ENCODE measurements at regions not wholly inside any gene's neighbourhood (a gene's known extent, or its start where the extent isn't known, plus 50 kb on each side); places are given as distances from the start of the nearest gene placed in this dataset.

DNA sequence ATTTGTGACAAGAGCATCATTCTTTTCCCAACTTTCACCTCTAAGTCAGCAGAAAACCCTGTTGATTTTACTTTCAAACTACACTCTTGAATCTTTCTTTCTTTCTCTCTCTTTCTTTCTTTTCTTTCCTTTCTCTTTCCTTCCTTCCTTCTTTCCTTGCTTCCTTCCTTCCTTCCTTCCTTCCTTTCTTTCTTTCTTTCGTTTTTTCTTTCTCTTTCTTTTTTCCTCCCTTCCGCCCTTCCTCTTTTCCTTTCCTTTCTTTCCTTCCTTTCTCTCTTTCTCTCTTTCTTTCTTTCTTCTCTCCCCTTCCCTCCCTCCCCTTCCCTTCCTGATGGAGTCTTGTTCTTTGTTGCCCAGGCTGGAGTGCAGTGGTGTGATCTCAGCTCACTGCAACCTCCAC, 649.5 kb downstream of the PLCL1 start:
- H3K9me3 ChIP-seq (ENCODE audit: control insufficient read depth in 5 of 5, low read length in 5 of 5): no peaks in the 10 kb centered on the region

DNA sequence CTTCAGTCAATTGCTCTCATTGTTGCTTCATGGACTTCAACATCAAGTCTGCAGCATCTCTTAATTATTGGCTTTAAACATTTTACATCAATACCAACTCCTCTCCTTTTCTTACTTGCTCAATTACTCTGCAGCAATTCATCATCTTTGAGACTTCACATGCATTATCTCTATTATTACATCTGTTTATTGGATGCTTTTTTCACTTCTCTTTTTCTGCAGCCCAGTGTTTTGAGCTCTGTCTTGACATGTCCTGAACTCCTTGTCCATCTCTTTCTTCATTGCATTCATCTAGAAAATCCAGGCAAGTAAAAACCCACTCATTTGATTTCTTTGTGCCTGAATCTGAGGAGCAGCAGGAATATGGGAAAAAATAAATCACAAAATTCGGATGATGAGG, 647.9 kb downstream of the PLCL1 start:
- H3K36me3 ChIP-seq (ENCODE audit: control insufficient read depth in 5 of 5, insufficient read depth in 5 of 5, low read length in 5 of 5): no peaks in the 10 kb centered on the region
- no peaks in the 10 kb centered on the region for H3K4me1 ChIP-seq (ENCODE audit: control insufficient read depth in 5 of 5, insufficient read depth in 5 of 5, low read length in 5 of 5)
- H3K27me3 ChIP-seq (ENCODE audit: control insufficient read depth in 5 of 5, insufficient read depth in 4 of 5, low read length in 5 of 5): no peaks in the 10 kb centered on the region
- H3K9ac ChIP-seq (ENCODE audit: low read length in 5 of 5): no peak overlapping the region
- no peak overlapping the region for H3K27ac ChIP-seq (ENCODE audit: low read depth, low read length)
- no peaks in the 10 kb centered on the region for H3K9me3 ChIP-seq (ENCODE audit: control insufficient read depth in 5 of 5, low read length in 5 of 5)
- H3K4me3 ChIP-seq (ENCODE audit: low read depth in 1 of 5, low read length in 5 of 5): no peak overlapping the region

More for the DNA sequence above, 649.5 kb downstream of the PLCL1 start:
- H3K9ac ChIP-seq (ENCODE audit: low read length in 5 of 5): no peak overlapping the region
- H3K4me1 ChIP-seq (ENCODE audit: control insufficient read depth in 5 of 5, insufficient read depth in 5 of 5, low read length in 5 of 5): no peaks in the 10 kb centered on the region
- no peak overlapping the region for H3K4me3 ChIP-seq (ENCODE audit: low read depth in 1 of 5, low read length in 5 of 5)
- no peak overlapping the region for H3K27ac ChIP-seq (ENCODE audit: low read depth, low read length)
- no peaks in the 10 kb centered on the region for H3K36me3 ChIP-seq (ENCODE audit: control insufficient read depth in 5 of 5, insufficient read depth in 5 of 5, low read length in 5 of 5)
- no peaks in the 10 kb centered on the region for H3K27me3 ChIP-seq (ENCODE audit: control insufficient read depth in 5 of 5, insufficient read depth in 4 of 5, low read length in 5 of 5)

DNA sequence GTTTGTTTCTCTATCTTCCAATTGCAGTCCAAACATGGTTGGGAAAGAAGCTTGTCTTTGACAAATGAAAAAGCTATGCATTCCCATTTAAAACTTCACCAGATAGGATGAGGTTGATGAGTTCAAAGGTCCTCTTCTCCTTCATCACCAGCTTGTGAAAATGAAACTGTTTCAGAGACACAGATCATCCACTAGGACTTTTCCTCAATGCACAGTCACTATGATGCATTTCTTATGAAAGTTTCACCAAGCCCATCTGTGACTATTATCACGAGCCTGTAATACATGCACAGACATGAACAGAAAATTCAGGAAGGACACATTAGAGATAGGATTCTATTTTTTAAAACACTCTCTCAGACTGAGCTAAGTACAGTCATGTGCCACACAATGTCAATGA, 644.4 kb downstream of the PLCL1 start:
- Histone ChIP-seq H3K36me3 (ENCODE audit: control insufficient read depth in 5 of 5, insufficient read depth in 5 of 5, low read length in 5 of 5) (no peaks in the 10 kb centered on the region), H3K9me3 (ENCODE audit: control insufficient read depth in 5 of 5, low read length in 5 of 5) (no peaks in the 10 kb centered on the region), H3K4me3 (ENCODE audit: low read depth in 1 of 5, low read length in 5 of 5) (no peak overlapping the region), H3K9ac (ENCODE audit: low read length in 5 of 5) (no peak overlapping the region), H3K27me3 (ENCODE audit: control insufficient read depth in 5 of 5, insufficient read depth in 4 of 5, low read length in 5 of 5) (no peaks in the 10 kb centered on the region), H3K4me1 (ENCODE audit: control insufficient read depth in 5 of 5, insufficient read depth in 5 of 5, low read length in 5 of 5) (no peaks in the 10 kb centered on the region), H3K27ac (ENCODE audit: low read depth, low read length) (no peak overlapping the region)

DNA sequence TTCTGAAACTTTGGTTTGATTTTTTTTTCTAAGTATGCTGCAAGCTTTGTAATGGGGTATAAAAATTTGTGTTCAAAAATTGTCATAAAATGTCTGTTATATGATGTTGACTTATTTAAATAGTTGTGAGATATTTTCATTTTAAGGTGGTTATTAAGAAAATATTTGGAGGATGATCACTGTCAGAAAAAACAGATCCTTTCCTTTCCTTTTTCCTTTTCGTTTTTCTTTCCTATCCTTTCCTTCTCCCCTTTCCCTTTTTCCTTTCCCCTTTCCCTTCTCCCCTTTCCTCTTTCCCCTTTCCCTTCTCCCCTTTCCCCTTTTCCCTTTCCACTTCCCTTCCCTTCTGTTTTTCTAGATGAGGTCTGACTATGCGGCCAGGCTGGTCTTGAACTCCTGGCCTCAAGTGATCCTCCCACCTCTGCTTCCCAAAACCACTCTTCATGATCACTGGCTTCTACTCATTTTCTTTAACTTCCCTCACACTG, 640.5 kb downstream of the PLCL1 start:
- no peaks in the 10 kb centered on the region for H3K27me3 ChIP-seq (ENCODE audit: control insufficient read depth in 5 of 5, insufficient read depth in 4 of 5, low read length in 5 of 5)
- no peak overlapping the region for H3K4me3 ChIP-seq (ENCODE audit: low read depth in 1 of 5, low read length in 5 of 5)
- H3K9ac ChIP-seq (ENCODE audit: low read length in 5 of 5): no peak overlapping the region
- H3K36me3 ChIP-seq (ENCODE audit: control insufficient read depth in 5 of 5, insufficient read depth in 5 of 5, low read length in 5 of 5): no peaks in the 10 kb centered on the region
- H3K27ac ChIP-seq (ENCODE audit: low read depth, low read length): no peak overlapping the region
- H3K9me3 ChIP-seq (ENCODE audit: control insufficient read depth in 5 of 5, low read length in 5 of 5): no peaks in the 10 kb centered on the region
- H3K4me1 ChIP-seq (ENCODE audit: control insufficient read depth in 5 of 5, insufficient read depth in 5 of 5, low read length in 5 of 5): no peaks in the 10 kb centered on the region

DNA sequence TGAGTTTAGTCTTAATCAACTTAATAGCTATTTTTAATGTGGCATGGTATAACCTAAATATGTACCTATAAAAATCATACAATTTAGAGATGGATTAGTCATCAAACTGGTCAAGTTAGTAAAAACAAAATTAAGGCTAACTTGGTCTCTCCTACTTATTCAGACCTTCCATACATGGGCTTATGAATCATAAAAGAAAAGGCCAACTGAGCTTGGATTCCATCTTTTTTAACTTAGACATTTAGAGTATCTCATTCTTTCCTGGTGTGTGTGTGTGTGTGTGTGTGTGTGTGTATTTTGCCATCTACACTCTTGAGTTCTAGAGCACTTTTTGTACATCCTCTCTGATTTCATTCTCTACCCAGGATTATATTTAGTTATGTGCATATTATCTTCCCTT, 637.5 kb downstream of the PLCL1 start:
- no peak overlapping the region for H3K9ac ChIP-seq (ENCODE audit: low read length in 5 of 5)
- H3K9me3 ChIP-seq (ENCODE audit: control insufficient read depth in 5 of 5, low read length in 5 of 5): no peaks in the 10 kb centered on the region
- H3K36me3 ChIP-seq (ENCODE audit: control insufficient read depth in 5 of 5, insufficient read depth in 5 of 5, low read length in 5 of 5): no peaks in the 10 kb centered on the region
- H3K27me3 ChIP-seq (ENCODE audit: control insufficient read depth in 5 of 5, insufficient read depth in 4 of 5, low read length in 5 of 5): no peaks in the 10 kb centered on the region
- H3K4me1 ChIP-seq (ENCODE audit: control insufficient read depth in 5 of 5, insufficient read depth in 5 of 5, low read length in 5 of 5): no peaks in the 10 kb centered on the region
- no peak overlapping the region for H3K4me3 ChIP-seq (ENCODE audit: low read depth in 1 of 5, low read length in 5 of 5)
- no peak overlapping the region for H3K27ac ChIP-seq (ENCODE audit: low read depth, low read length)

DNA sequence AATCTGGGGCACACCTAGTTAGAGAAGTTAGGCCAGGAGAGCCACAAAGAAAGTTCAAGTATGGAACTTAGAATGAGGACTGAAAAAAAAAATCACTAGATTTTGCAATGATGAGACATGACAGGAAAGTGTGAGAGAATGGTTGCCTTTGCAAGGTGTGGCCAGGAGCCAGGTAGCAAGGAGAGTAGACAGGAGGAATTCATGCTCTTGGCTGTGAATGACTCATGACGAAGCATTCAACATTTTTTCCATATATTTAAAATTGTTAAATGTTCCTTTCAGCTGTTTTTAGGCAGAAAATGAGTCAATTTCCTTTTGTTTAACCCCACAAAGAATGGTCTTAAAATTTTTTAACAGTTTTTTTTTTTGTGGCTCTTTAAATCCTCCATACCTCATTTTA, 636.9 kb downstream of the PLCL1 start:
- H3K4me3 ChIP-seq (ENCODE audit: low read depth in 1 of 5, low read length in 5 of 5): no peak overlapping the region
- no peaks in the 10 kb centered on the region for H3K4me1 ChIP-seq (ENCODE audit: control insufficient read depth in 5 of 5, insufficient read depth in 5 of 5, low read length in 5 of 5)
- H3K27ac ChIP-seq (ENCODE audit: low read depth, low read length): no peak overlapping the region
- H3K9me3 ChIP-seq (ENCODE audit: control insufficient read depth in 5 of 5, low read length in 5 of 5): no peaks in the 10 kb centered on the region
- H3K27me3 ChIP-seq (ENCODE audit: control insufficient read depth in 5 of 5, insufficient read depth in 4 of 5, low read length in 5 of 5): no peaks in the 10 kb centered on the region
- H3K36me3 ChIP-seq (ENCODE audit: control insufficient read depth in 5 of 5, insufficient read depth in 5 of 5, low read length in 5 of 5): no peaks in the 10 kb centered on the region
- no peak overlapping the region for H3K9ac ChIP-seq (ENCODE audit: low read length in 5 of 5)

DNA sequence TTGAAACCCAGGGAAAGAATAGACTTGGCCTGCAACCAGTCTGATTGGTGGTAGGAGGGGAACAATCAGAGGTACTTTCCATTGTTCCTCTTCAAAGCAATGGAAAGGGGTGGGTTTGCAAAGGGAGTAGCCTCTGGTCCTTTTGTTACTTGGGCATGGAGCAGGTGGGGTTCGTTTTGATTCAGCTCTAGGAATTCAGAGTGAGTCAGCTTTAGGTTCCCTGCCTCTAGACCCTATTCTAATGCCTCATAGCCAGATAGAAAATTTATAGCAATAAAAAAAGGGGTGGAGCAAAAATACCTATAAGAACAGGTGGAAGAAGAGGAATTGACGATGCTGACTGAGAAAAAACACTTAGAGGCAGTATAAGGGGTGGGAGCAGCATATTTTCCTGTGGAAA, 636.4 kb downstream of the PLCL1 start:
- no peaks in the 10 kb centered on the region for H3K27me3 ChIP-seq (ENCODE audit: control insufficient read depth in 5 of 5, insufficient read depth in 4 of 5, low read length in 5 of 5)

DNA sequence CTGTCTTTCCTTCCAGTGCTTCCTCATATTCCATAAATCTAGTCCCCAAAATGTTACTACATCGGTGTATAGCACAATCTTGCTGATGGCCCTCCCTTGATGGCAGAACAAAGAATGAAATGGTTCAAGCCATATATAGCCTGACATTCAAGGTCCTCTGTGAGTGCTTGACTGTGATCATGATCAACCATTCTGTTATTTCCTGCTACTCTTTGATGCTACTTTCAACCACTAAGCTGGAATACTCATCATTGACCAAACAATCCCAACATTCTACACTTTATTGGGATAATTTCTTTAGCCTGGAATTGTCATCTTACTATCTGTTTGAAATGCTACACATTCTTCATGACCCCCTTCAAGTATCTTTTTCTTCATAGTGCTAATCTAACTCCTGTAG, 633.9 kb downstream of the PLCL1 start:
- Histone ChIP-seq H3K4me1 (ENCODE audit: control insufficient read depth in 5 of 5, insufficient read depth in 5 of 5, low read length in 5 of 5) (no peaks in the 10 kb centered on the region), H3K4me3 (ENCODE audit: low read depth in 1 of 5, low read length in 5 of 5) (no peak overlapping the region), H3K9me3 (ENCODE audit: control insufficient read depth in 5 of 5, low read length in 5 of 5) (no peaks in the 10 kb centered on the region), H3K9ac (ENCODE audit: low read length in 5 of 5) (no peak overlapping the region), H3K27me3 (ENCODE audit: control insufficient read depth in 5 of 5, insufficient read depth in 4 of 5, low read length in 5 of 5) (no peaks in the 10 kb centered on the region), H3K36me3 (ENCODE audit: control insufficient read depth in 5 of 5, insufficient read depth in 5 of 5, low read length in 5 of 5) (no peaks in the 10 kb centered on the region), H3K27ac (ENCODE audit: low read depth, low read length) (no peak overlapping the region)

More for the DNA sequence above, 636.4 kb downstream of the PLCL1 start:
- H3K9me3 ChIP-seq (ENCODE audit: control insufficient read depth in 5 of 5, low read length in 5 of 5): no peaks in the 10 kb centered on the region
- H3K27ac ChIP-seq (ENCODE audit: low read depth, low read length): no peak overlapping the region
- H3K4me1 ChIP-seq (ENCODE audit: control insufficient read depth in 5 of 5, insufficient read depth in 5 of 5, low read length in 5 of 5): no peaks in the 10 kb centered on the region
- H3K9ac ChIP-seq (ENCODE audit: low read length in 5 of 5): no peak overlapping the region
- no peaks in the 10 kb centered on the region for H3K36me3 ChIP-seq (ENCODE audit: control insufficient read depth in 5 of 5, insufficient read depth in 5 of 5, low read length in 5 of 5)
- no peak overlapping the region for H3K4me3 ChIP-seq (ENCODE audit: low read depth in 1 of 5, low read length in 5 of 5)

DNA sequence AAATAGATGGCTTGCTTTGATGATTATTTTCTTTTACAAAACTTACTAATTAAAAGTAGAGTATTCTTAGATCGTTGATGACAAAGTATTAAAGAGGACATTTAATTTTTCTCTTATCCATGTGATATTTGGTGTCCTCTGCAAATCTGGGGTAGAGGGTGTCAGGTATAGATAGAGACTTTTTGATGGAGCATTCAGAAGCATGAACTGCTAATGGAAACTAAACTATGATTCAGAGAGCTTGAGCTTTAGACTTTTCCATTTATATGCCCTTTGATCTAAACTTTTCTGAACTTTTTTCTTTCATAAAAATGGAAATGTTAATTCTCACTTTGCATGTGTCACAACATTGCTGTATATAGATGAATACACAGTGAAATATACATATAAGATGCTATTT, 619.7 kb downstream of the PLCL1 start:
- Histone ChIP-seq H3K27me3 (ENCODE audit: control insufficient read depth in 5 of 5, insufficient read depth in 4 of 5, low read length in 5 of 5) (no peaks in the 10 kb centered on the region), H3K27ac (ENCODE audit: low read depth, low read length) (no peak overlapping the region), H3K9me3 (ENCODE audit: control insufficient read depth in 5 of 5, low read length in 5 of 5) (no peaks in the 10 kb centered on the region), H3K4me3 (ENCODE audit: low read depth in 1 of 5, low read length in 5 of 5) (no peak overlapping the region), H3K4me1 (ENCODE audit: control insufficient read depth in 5 of 5, insufficient read depth in 5 of 5, low read length in 5 of 5) (no peaks in the 10 kb centered on the region), H3K36me3 (ENCODE audit: control insufficient read depth in 5 of 5, insufficient read depth in 5 of 5, low read length in 5 of 5) (no peaks in the 10 kb centered on the region), H3K9ac (ENCODE audit: low read length in 5 of 5) (no peak overlapping the region)

DNA sequence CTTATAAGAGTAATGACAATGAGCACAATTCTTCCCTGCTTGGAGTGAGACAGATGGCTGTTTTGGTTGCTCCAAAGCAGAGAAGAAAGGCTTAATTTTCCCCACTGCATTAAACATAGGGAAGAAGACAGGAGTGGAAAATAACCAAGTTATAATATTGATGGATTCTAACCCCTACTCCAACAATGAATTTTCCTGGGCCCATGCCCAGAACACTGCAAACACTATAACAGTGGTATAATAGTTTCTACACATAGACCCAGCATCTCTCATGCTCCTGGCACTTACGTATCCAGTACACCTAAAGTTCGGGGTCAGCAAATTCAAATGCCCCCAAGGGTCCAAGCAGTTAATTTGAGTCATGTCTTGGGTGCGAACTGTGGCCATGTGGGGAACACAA, 613.4 kb downstream of the PLCL1 start:
- no peaks in the 10 kb centered on the region for H3K27me3 ChIP-seq (ENCODE audit: control insufficient read depth in 5 of 5, insufficient read depth in 4 of 5, low read length in 5 of 5)
- no peak overlapping the region for H3K4me3 ChIP-seq (ENCODE audit: low read depth in 1 of 5, low read length in 5 of 5)
- no peak overlapping the region for H3K9ac ChIP-seq (ENCODE audit: low read length in 5 of 5)
- H3K27ac ChIP-seq (ENCODE audit: low read depth, low read length): no peak overlapping the region
- no peaks in the 10 kb centered on the region for H3K36me3 ChIP-seq (ENCODE audit: control insufficient read depth in 5 of 5, insufficient read depth in 5 of 5, low read length in 5 of 5)
- H3K4me1 ChIP-seq (ENCODE audit: control insufficient read depth in 5 of 5, insufficient read depth in 5 of 5, low read length in 5 of 5): no peaks in the 10 kb centered on the region
- H3K9me3 ChIP-seq (ENCODE audit: control insufficient read depth in 5 of 5, low read length in 5 of 5): no peaks in the 10 kb centered on the region

DNA sequence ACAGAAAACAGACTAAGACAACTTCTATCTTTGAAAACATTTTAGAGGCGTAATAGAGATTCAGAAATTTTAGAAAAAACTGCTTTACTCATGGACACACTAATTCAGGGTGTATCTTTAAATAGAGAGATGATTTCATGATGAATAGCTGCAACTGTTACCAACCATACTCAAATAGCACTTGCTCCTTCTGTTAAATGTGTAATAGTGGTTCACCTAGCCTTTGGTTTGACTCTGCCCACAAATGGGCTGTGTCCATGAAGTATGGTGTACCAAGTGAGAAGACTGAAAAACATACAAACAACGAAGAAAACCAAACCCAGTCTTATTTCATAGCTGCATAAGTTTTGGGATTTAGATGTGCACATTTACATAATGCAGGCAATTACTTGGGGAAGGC, 610.6 kb downstream of the PLCL1 start:
- Histone ChIP-seq H3K4me1 (ENCODE audit: control insufficient read depth in 5 of 5, insufficient read depth in 5 of 5, low read length in 5 of 5) (no peaks in the 10 kb centered on the region), H3K9me3 (ENCODE audit: control insufficient read depth in 5 of 5, low read length in 5 of 5) (no peaks in the 10 kb centered on the region), H3K4me3 (ENCODE audit: low read depth in 1 of 5, low read length in 5 of 5) (no peak overlapping the region), H3K36me3 (ENCODE audit: control insufficient read depth in 5 of 5, insufficient read depth in 5 of 5, low read length in 5 of 5) (no peaks in the 10 kb centered on the region), H3K27ac (ENCODE audit: low read depth, low read length) (no peak overlapping the region), H3K27me3 (ENCODE audit: control insufficient read depth in 5 of 5, insufficient read depth in 4 of 5, low read length in 5 of 5) (no peaks in the 10 kb centered on the region), H3K9ac (ENCODE audit: low read length in 5 of 5) (no peak overlapping the region)
